Adrenal gland (tissue), 5 donors: ENCODE measurements at regions not wholly inside any gene's neighbourhood (a gene's known extent, or its start where the extent isn't known, plus 50 kb on each side); places are given as distances from the start of the nearest gene placed in this dataset.

Experiments used
- POLR2A ChIP-seq, 2 donors: fragments of 450-650 bp; IDR thresholded peaks; one replicate each; pipeline ENCODE4 v1.6.1; 2017; ENCODE audit warnings: antibody characterized with exemption in 2 of 2, mild to moderate bottlenecking in 2 of 2, moderate library complexity in 1 of 2
- TF ChIP-seq, protein P1 (sequence below), 6 experiments: fragments of 450-650 bp in 4 of 6; fragments of 200-600 bp in 2 of 6; sonication (generic) in 1 of 6; IDR thresholded peaks; 1 replicate in 5 of 6; 2 replicates in 1 of 6; pipeline versions ENCODE4 v1.5.1 to v1.8.0; 2016 to 2021; ENCODE audit warnings: antibody characterized with exemption in 6 of 6, mild to moderate bottlenecking in 2 of 6, moderate library complexity in 1 of 6
- donor health status: DM: no; HTN: no; CAD: no.

DNA sequence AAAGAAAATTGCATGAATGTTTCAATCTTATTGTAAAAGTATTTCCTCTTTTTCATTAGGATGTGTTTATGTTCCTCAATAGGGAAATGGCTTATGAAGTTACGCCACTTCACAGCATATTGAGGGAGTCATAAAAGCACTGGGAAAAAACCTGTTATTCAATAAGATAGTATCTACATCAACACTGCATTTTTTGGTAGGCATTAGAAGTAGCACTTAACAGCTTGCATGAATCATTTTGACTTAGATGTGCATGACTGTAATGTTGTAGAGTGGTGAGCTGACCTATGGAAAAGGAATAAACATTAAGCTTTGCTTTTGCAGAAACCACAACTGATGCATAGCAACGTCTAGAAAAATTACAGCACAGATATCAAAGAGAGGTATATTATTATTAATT lies 111.2 kb upstream of the GRXCR1 start:
- TF ChIP-seq, protein P1, sequence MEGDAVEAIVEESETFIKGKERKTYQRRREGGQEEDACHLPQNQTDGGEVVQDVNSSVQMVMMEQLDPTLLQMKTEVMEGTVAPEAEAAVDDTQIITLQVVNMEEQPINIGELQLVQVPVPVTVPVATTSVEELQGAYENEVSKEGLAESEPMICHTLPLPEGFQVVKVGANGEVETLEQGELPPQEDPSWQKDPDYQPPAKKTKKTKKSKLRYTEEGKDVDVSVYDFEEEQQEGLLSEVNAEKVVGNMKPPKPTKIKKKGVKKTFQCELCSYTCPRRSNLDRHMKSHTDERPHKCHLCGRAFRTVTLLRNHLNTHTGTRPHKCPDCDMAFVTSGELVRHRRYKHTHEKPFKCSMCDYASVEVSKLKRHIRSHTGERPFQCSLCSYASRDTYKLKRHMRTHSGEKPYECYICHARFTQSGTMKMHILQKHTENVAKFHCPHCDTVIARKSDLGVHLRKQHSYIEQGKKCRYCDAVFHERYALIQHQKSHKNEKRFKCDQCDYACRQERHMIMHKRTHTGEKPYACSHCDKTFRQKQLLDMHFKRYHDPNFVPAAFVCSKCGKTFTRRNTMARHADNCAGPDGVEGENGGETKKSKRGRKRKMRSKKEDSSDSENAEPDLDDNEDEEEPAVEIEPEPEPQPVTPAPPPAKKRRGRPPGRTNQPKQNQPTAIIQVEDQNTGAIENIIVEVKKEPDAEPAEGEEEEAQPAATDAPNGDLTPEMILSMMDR (IDR thresholded peaks at IDR 0.05), result no peak
- TF ChIP-seq POLR2A (IDR thresholded peaks at IDR 0.05), result no peak
